HEK293 (cell line): ENCODE measurements at regions not wholly inside any gene's neighbourhood (a gene's known extent, or its start where the extent isn't known, plus 50 kb on each side); places are given as distances from the start of the nearest gene placed in this dataset.

Experiments
- CTCF ChIA-PET: fragments of 350-600 bp; formaldehyde crosslinking; extraction: SDS; loops from one replicate; lab custom pipeline; 2021; ENCODE audit warnings: antibody characterized with exemption; lab: Yijun Ruan, JAX
- POLR2A ChIA-PET: fragments of 300-600 bp; formaldehyde crosslinking; extraction: SDS; loops from one replicate; lab custom pipeline; 2020; ENCODE audit warnings: antibody characterized with exemption, inconsistent platforms; lab: Yijun Ruan, JAX
- H3K27ac ChIP-seq: fragments of 200-500 bp; sonication (Bioruptor generic); 2 replicates; pipeline ENCODE4 v1.5.1; 2014; ENCODE audit warnings: low read depth, low read length, control low read depth, inconsistent platforms; ENCODE audit errors: extremely low read depth
- H3K36me3 ChIP-seq, 2 experiments: fragments of 200-500 bp in 1 of 2; sonication (Bioruptor generic) in 1 of 2; 1 replicate in 1 of 2; 2 replicates in 1 of 2; pipeline ENCODE4 v1.5.1; 2014 to 2017; ENCODE audit warnings: inconsistent platforms in 2 of 2, low read length in 2 of 2; ENCODE audit not compliant: control insufficient read depth in 2 of 2, insufficient read depth in 1 of 2
- H3K4me1 ChIP-seq: fragments of 200-500 bp; sonication (Bioruptor generic); 2 replicates; pipeline ENCODE4 v1.5.1; 2014; ENCODE audit warnings: mild to moderate bottlenecking, low read length, inconsistent platforms; ENCODE audit not compliant: control insufficient read depth, insufficient read depth
- H3K4me3 ChIP-seq: 2 replicates; pipeline ENCODE4 v1.5.1; 2011; ENCODE audit warnings: low read depth, mild to moderate bottlenecking, control low read depth, low read length, moderate library complexity
- H3K9me3 ChIP-seq: fragments of 200-500 bp; sonication (Bioruptor generic); 2 replicates; pipeline ENCODE4 v1.5.1; 2014; ENCODE audit warnings: low read depth, low read length, inconsistent platforms; ENCODE audit not compliant: control insufficient read depth, insufficient read depth
- BCL11B ChIP-seq: fragments of 450-650 bp; formaldehyde crosslinking; IDR thresholded peaks from 2 replicates; pipeline ENCODE4 v1.5.1; 2016; ENCODE audit warnings: low read depth, missing biosample characterization, missing genetic modification characterization
- HOXD13 ChIP-seq: sonication (generic); formaldehyde crosslinking; IDR thresholded peaks from 2 replicates; pipeline ENCODE4 v1.8.0; 2022; ENCODE audit warnings: missing genetic modification reagents, borderline replicate concordance
- KLF10 ChIP-seq: fragments of 450-650 bp; IDR thresholded peaks from 2 replicates; pipeline ENCODE4 v1.5.1; 2018; ENCODE audit warnings: missing biosample characterization, mild to moderate bottlenecking, missing genetic modification characterization
- OSR2 ChIP-seq: fragments of 450-650 bp; formaldehyde crosslinking; IDR thresholded peaks from 2 replicates; pipeline ENCODE4 v1.5.1; 2016; ENCODE audit warnings: missing biosample characterization, missing genetic modification characterization
- PRDM4 ChIP-seq: fragments of 450-650 bp; formaldehyde crosslinking; IDR thresholded peaks from 2 replicates; pipeline ENCODE4 v1.5.1; 2017; ENCODE audit warnings: missing biosample characterization, missing genetic modification characterization
- REPIN1 ChIP-seq: fragments of 450-650 bp; formaldehyde crosslinking; IDR thresholded peaks from 2 replicates; pipeline ENCODE4 v1.5.1; 2017; ENCODE audit warnings: missing biosample characterization, missing genetic modification characterization, low read depth
- SP2 ChIP-seq: fragments of 450-650 bp; formaldehyde crosslinking; IDR thresholded peaks from 2 replicates; pipeline ENCODE4 v1.5.1; 2016; ENCODE audit warnings: missing biosample characterization, missing genetic modification characterization
- ZBTB17 ChIP-seq: fragments of 450-650 bp; formaldehyde crosslinking; IDR thresholded peaks from 2 replicates; pipeline ENCODE4 v1.5.1; 2016; ENCODE audit warnings: missing biosample characterization, missing genetic modification characterization
- ZBTB7A ChIP-seq: fragments of 450-650 bp; formaldehyde crosslinking; IDR thresholded peaks from 2 replicates; pipeline ENCODE4 v1.5.1; 2016; ENCODE audit warnings: low read depth, missing biosample characterization, missing genetic modification characterization
- ZFP41 ChIP-seq: fragments of 450-650 bp; formaldehyde crosslinking; IDR thresholded peaks from 2 replicates; pipeline ENCODE4 v1.5.1; 2016; ENCODE audit warnings: missing biosample characterization, missing genetic modification characterization, borderline replicate concordance
- ZNF10 ChIP-seq: fragments of 450-650 bp; formaldehyde crosslinking; IDR thresholded peaks from 2 replicates; pipeline ENCODE4 v1.5.1; 2017; ENCODE audit warnings: missing biosample characterization, missing genetic modification characterization
- ZNF266 ChIP-seq: fragments of 450-650 bp; formaldehyde crosslinking; IDR thresholded peaks from 2 replicates; pipeline ENCODE4 v1.5.1; 2016; ENCODE audit warnings: missing biosample characterization, missing genetic modification characterization, low read depth
- ZNF311 ChIP-seq: fragments of 450-650 bp; formaldehyde crosslinking; IDR thresholded peaks from 2 replicates; pipeline ENCODE4 v1.5.1; 2017; ENCODE audit warnings: missing biosample characterization, missing genetic modification characterization, borderline replicate concordance
- ZNF335 ChIP-seq: fragments of 450-650 bp; formaldehyde crosslinking; conservative IDR thresholded peaks from 2 replicates; pipeline ENCODE4 v1.5.1; 2016; ENCODE audit warnings: missing biosample characterization, missing genetic modification characterization
- ZNF354C ChIP-seq: fragments of 450-650 bp; formaldehyde crosslinking; IDR thresholded peaks from 2 replicates; pipeline ENCODE4 v1.5.1; 2016; ENCODE audit warnings: missing biosample characterization, missing genetic modification characterization, low read depth, borderline replicate concordance
- ZNF362 ChIP-seq: fragments of 450-650 bp; formaldehyde crosslinking; IDR thresholded peaks from 2 replicates; pipeline ENCODE4 v1.5.1; 2016; ENCODE audit warnings: missing biosample characterization, missing genetic modification characterization
- ZNF391 ChIP-seq: fragments of 450-650 bp; formaldehyde crosslinking; IDR thresholded peaks from 2 replicates; pipeline ENCODE4 v1.5.1; 2016; ENCODE audit warnings: low read depth, missing biosample characterization, missing genetic modification characterization, borderline replicate concordance
- ZNF394 ChIP-seq: fragments of 450-650 bp; formaldehyde crosslinking; IDR thresholded peaks from 2 replicates; pipeline ENCODE4 v1.5.1; 2016; ENCODE audit warnings: missing biosample characterization, missing genetic modification characterization, mild to moderate bottlenecking, moderate library complexity, borderline replicate concordance
- ZNF404 ChIP-seq: fragments of 450-650 bp; formaldehyde crosslinking; IDR thresholded peaks from 2 replicates; pipeline ENCODE4 v1.5.1; 2017; ENCODE audit warnings: missing biosample characterization, missing genetic modification characterization
- ZNF449 ChIP-seq: fragments of 450-650 bp; formaldehyde crosslinking; IDR thresholded peaks from 2 replicates; pipeline ENCODE4 v1.5.1; 2017; ENCODE audit warnings: missing biosample characterization, mild to moderate bottlenecking, missing genetic modification characterization, moderate library complexity
- ZNF555 ChIP-seq: fragments of 450-650 bp; formaldehyde crosslinking; conservative IDR thresholded peaks from 2 replicates; pipeline ENCODE4 v1.5.1; 2017; ENCODE audit warnings: missing biosample characterization, mild to moderate bottlenecking, missing genetic modification characterization, inconsistent platforms
- ZNF585B ChIP-seq: fragments of 450-650 bp; formaldehyde crosslinking; IDR thresholded peaks from 2 replicates; pipeline ENCODE4 v1.5.1; 2016; ENCODE audit warnings: missing biosample characterization, missing genetic modification characterization
- ZNF623 ChIP-seq: fragments of 450-650 bp; formaldehyde crosslinking; IDR thresholded peaks from 2 replicates; pipeline ENCODE4 v1.5.1; 2016; ENCODE audit warnings: missing biosample characterization, missing genetic modification characterization
- ZNF624 ChIP-seq: fragments of 450-650 bp; formaldehyde crosslinking; IDR thresholded peaks from 2 replicates; pipeline ENCODE4 v1.5.1; 2017; ENCODE audit warnings: missing biosample characterization, missing genetic modification characterization
- ZNF660 ChIP-seq: fragments of 450-650 bp; IDR thresholded peaks from 2 replicates; pipeline ENCODE4 v1.5.1; 2018; ENCODE audit warnings: missing biosample characterization, mild to moderate bottlenecking, missing genetic modification characterization
- ZNF830 ChIP-seq: fragments of 450-650 bp; IDR thresholded peaks from 2 replicates; pipeline ENCODE4 v1.5.0; 2018; ENCODE audit warnings: missing biosample characterization, missing genetic modification characterization, low read depth, mild to moderate bottlenecking, moderate library complexity
- ZSCAN5A ChIP-seq: fragments of 450-650 bp; formaldehyde crosslinking; IDR thresholded peaks from 2 replicates; pipeline ENCODE4 v1.5.1; 2016; ENCODE audit warnings: missing biosample characterization, missing genetic modification characterization

GRCh38 chr5:165859251-165859650 is 2353.8 kb downstream of the MAT2B start:
- H3K4me3 ChIP-seq, result no peak overlapping the region
- H3K9me3 ChIP-seq, result no peaks in the 10 kb centered on the region
- CTCF ChIA-PET, result no interaction called here
- no peaks in the 10 kb centered on the region for H3K36me3 ChIP-seq
- TF ChIP-seq ZBTB7A (tag by site-specific recombination), result no peak
- TF ChIP-seq KLF10 (tag by site-specific recombination), result no peak
- no peak for TF ChIP-seq PRDM4 (tag by site-specific recombination)
- no peak for TF ChIP-seq ZNF449
- TF ChIP-seq ZNF830 (tag by site-specific recombination), result no peak
- no peak for TF ChIP-seq ZBTB17 (tag by site-specific recombination)
- TF ChIP-seq ZFP41 (tag by site-specific recombination), result no peak
- H3K27ac ChIP-seq, result no peak overlapping the region
- POLR2A ChIA-PET, result no interaction called here
- no peaks in the 10 kb centered on the region for H3K4me1 ChIP-seq

- ChIA-PET CTCF (interaction anchor here (0.7 kb wide), 1 partner anchor 18 kb away, joined by 4 read pairs; no protein-coding TSS in a partner anchor), POLR2A (no interaction called here)
- no peak for TF ChIP-seq ZNF335 (tag by site-specific recombination)
- no peak for TF ChIP-seq ZNF362 (tag by site-specific recombination)
- no peak for TF ChIP-seq ZNF266 (tag by site-specific recombination)
- no peak for TF ChIP-seq ZNF10
- no peak overlapping the region for H3K4me3 ChIP-seq
- H3K27ac ChIP-seq, result no peak overlapping the region
- no peaks in the 10 kb centered on the region for H3K9me3 ChIP-seq
- H3K4me1 ChIP-seq, result no peaks in the 10 kb centered on the region
- H3K36me3 ChIP-seq, result no peaks in the 10 kb centered on the region
Observed at GRCh38 chr5:165863239-165863638, 2357.8 kb downstream of the MAT2B start.

- H3K9me3 ChIP-seq, result no peaks in the 10 kb centered on the region
- ChIA-PET CTCF (interaction anchor here (0.5 kb wide), 1 partner anchor 21 kb away, joined by 3 read pairs; no protein-coding TSS in a partner anchor), POLR2A (no interaction called here)
- H3K36me3 ChIP-seq, result no peaks in the 10 kb centered on the region
- H3K27ac ChIP-seq, result no peak overlapping the region
- H3K4me3 ChIP-seq, result no peak overlapping the region
- no peaks in the 10 kb centered on the region for H3K4me1 ChIP-seq
- TF ChIP-seq HOXD13 (CRISPR knock-in tag) (no peak), ZNF660 (no peak), ZNF623 (tag by site-specific recombination) (no peak), BCL11B (tag by site-specific recombination) (no peak), ZNF394 (tag by site-specific recombination) (no peak), ZNF624 (no peak), ZSCAN5A (tag by site-specific recombination) (no peak), ZNF354C (tag by site-specific recombination) (no peak), ZNF555 (tag by site-specific recombination) (no peak), ZNF311 (tag by site-specific recombination) (no peak), ZNF404 (tag by site-specific recombination) (no peak), REPIN1 (tag by site-specific recombination) (no peak), OSR2 (tag by site-specific recombination) (no peak), ZNF391 (tag by site-specific recombination) (no peak), ZNF585B (tag by site-specific recombination) (no peak), SP2 (tag by site-specific recombination) (no peak)
Observed at GRCh38 chr5:165871291-165871690, 2365.9 kb downstream of the MAT2B start.
